Osteoblast (primary cell): ENCODE measurements at regions not wholly inside any gene's neighbourhood (a gene's known extent, or its start where the extent isn't known, plus 50 kb on each side); places are given as distances from the start of the nearest gene placed in this dataset.

ENCODE experiments used
- DNase-seq: peaks from one replicate; pipeline ENCODE4 v3.0.0; 2011; ENCODE audit warnings: low spot score, mixed read lengths; ENCODE audit not compliant: insufficient read length; ENCODE audit errors: missing footprints
- H2AFZ ChIP-seq: 2 replicates; pipeline ENCODE4 v1.6.0; 2011; ENCODE audit warnings: mild to moderate bottlenecking, low read length
- H3K27ac ChIP-seq: 2 replicates; pipeline ENCODE4 v1.5.1; 2011; ENCODE audit warnings: mild to moderate bottlenecking, low read depth, low read length, moderate library complexity
- H3K27me3 ChIP-seq: 2 replicates; pipeline ENCODE4 v1.6.0; 2012; ENCODE audit warnings: mild to moderate bottlenecking, control low read depth, inconsistent platforms, low read length, moderate library complexity; ENCODE audit not compliant: insufficient read depth
- H3K36me3 ChIP-seq: 2 replicates; pipeline ENCODE4 v1.5.1; 2011; ENCODE audit warnings: mild to moderate bottlenecking, low read length, control low read depth, moderate library complexity; ENCODE audit not compliant: insufficient read depth
- H3K4me1 ChIP-seq: 2 replicates; pipeline ENCODE4 v1.5.1; 2011; ENCODE audit warnings: mild to moderate bottlenecking, low read length, control low read depth, moderate library complexity; ENCODE audit not compliant: insufficient read depth
- H3K4me2 ChIP-seq: 2 replicates; pipeline ENCODE4 v1.6.0; 2011; ENCODE audit warnings: mild to moderate bottlenecking, low read length; ENCODE audit not compliant: insufficient read depth
- H3K4me3 ChIP-seq: fragments of 200-600 bp; sonication (generic); 3 replicates; pipeline ENCODE4 v1.5.1; 2012; ENCODE audit warnings: mild to moderate bottlenecking, low read length, inconsistent platforms; ENCODE audit not compliant: insufficient read depth
- H3K79me2 ChIP-seq: 2 replicates; pipeline ENCODE4 v1.6.0; 2012; ENCODE audit warnings: mild to moderate bottlenecking, low read length, control low read depth, inconsistent platforms; ENCODE audit not compliant: insufficient read depth
- H3K9me3 ChIP-seq: 2 replicates; pipeline ENCODE4 v1.5.1; 2011; ENCODE audit warnings: low read depth, low read length, control low read depth
- H4K20me1 ChIP-seq: 2 replicates; pipeline ENCODE4 v1.6.0; 2012; ENCODE audit warnings: mild to moderate bottlenecking, low read length, control low read depth; ENCODE audit not compliant: insufficient read depth
- TF ChIP-seq, protein P1 (sequence below): IDR thresholded peaks from 2 replicates; pipeline ENCODE4 v1.5.1; 2011; ENCODE audit warnings: mild to moderate bottlenecking, low read depth, low read length, moderate library complexity; ENCODE audit errors: extremely low read depth

DNA sequence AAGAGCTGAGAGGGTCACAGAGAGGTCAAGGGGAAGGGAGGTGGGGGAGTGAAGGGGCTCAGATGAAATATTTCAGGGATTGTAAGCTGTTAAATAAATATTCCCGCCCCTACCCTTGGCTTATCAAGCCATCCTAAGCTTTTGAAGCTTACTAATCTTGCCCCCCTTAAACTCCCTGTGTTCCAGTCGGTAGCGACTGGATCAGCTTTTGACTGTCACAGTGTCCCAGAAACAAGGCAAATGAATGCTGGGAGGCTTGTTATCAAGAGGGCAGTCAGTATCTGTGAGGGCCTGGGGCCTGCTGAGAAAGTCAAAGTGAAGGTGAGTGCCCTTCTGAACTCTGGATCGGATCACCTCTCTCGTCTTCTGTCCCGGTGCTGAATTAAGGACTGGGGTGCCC lies 128.1 kb downstream of the DACT1 start:
- Histone ChIP-seq H4K20me1 (no peaks in the 10 kb centered on the region), H3K27ac (no peak overlapping the region), H3K4me2 (no peak overlapping the region), H3K4me1 (no peaks in the 10 kb centered on the region), H2AFZ (no peak overlapping the region), H3K27me3 (no peaks in the 10 kb centered on the region), H3K79me2 (no peaks in the 10 kb centered on the region), H3K9me3 (no peaks in the 10 kb centered on the region), H3K36me3 (no peaks in the 10 kb centered on the region), H3K4me3 (no peak overlapping the region)
- no peak for DNase-seq
- TF ChIP-seq, protein P1, sequence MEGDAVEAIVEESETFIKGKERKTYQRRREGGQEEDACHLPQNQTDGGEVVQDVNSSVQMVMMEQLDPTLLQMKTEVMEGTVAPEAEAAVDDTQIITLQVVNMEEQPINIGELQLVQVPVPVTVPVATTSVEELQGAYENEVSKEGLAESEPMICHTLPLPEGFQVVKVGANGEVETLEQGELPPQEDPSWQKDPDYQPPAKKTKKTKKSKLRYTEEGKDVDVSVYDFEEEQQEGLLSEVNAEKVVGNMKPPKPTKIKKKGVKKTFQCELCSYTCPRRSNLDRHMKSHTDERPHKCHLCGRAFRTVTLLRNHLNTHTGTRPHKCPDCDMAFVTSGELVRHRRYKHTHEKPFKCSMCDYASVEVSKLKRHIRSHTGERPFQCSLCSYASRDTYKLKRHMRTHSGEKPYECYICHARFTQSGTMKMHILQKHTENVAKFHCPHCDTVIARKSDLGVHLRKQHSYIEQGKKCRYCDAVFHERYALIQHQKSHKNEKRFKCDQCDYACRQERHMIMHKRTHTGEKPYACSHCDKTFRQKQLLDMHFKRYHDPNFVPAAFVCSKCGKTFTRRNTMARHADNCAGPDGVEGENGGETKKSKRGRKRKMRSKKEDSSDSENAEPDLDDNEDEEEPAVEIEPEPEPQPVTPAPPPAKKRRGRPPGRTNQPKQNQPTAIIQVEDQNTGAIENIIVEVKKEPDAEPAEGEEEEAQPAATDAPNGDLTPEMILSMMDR: no peak

DNA sequence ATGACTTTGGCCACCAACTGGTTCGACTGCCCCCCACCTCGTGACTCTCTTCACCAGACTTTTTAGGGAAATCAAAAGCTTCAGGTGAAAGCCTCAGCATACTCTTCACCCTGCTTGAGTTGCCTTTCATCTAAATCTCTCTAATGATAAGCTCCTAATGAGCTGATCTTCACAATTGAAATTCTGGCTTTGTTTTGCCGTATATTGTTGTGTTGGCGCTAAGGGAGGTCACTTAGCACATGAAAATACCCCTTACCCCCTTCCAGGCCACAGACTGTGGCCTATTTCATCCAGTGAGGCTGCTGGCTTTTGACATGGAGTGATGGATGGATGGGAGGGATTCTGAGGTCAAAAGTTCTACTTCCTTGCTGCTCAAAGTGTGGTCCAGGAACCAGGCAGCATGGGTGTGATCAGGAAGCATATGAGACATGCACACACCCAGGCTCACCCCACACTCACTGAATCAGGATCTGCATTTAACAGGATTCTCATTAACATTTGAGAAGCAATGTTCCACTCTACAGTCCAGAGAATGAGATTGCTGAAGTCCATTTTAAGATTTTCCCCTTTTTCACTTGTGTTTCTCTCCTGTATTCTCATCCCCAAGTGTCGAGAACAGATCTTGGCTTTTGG lies 131.4 kb downstream of the DACT1 start:
- Histone ChIP-seq H3K36me3 (no peaks in the 10 kb centered on the region), H3K79me2 (no peaks in the 10 kb centered on the region), H3K4me3 (no peak overlapping the region), H3K27me3 (no peaks in the 10 kb centered on the region), H3K27ac (no peak overlapping the region), H2AFZ (no peak overlapping the region), H3K4me1 (no peaks in the 10 kb centered on the region), H4K20me1 (no peaks in the 10 kb centered on the region), H3K9me3 (no peaks in the 10 kb centered on the region), H3K4me2 (no peak overlapping the region)
- TF ChIP-seq, protein P1: no peak
- DNase-seq: no peak

DNA sequence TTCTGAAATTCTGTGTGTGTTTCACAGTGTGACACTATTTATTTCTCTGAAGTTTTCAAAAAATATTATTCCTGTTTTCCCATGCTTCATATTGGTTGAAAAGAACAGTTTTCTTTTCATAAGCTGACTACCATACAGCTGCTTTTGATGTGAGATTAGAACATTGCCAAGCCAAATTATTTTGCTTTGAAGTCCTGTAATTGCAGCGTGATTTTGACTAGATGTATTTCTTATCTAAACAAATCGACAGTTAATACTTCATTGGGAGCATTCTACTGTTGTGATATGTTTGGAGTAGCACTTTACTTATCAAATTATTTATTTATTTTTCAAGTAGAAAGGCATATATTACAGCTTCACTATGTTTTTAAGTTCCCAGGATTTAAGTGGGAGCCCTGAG lies 132.0 kb downstream of the DACT1 start:
- H4K20me1 ChIP-seq: no peaks in the 10 kb centered on the region
- TF ChIP-seq, protein P1: no peak

DNA sequence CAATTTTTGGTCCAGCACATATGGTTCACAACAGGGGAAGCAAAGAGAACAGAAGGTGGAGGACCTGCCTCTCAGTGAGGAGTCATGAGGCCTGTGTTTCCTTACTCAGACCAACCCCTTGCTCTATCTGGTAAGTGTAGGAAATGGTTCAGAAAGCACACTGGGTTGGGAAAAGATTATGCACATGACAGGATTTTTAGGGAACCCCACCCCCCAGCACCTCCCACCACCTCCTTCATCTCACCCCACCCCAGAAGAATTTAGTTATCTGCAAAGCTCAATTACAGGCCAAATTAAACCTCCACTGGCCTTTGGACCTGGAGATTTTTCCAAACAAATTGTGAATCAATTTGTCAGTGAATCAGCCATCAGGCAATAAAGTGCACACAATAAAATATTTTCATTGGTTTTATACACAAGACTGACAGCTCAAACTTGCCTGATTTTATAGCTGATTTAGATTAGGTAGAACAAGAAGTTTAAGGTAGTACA lies 132.8 kb downstream of the DACT1 start:
- TF ChIP-seq, protein P1: no peak
- H3K4me3 ChIP-seq: no peak overlapping the region
- no peaks in the 10 kb centered on the region for H4K20me1 ChIP-seq
- DNase-seq: peak; percentile 76
- no peaks in the 10 kb centered on the region for H3K9me3 ChIP-seq
- H3K27me3 ChIP-seq: no peaks in the 10 kb centered on the region
- H3K4me1 ChIP-seq: no peaks in the 10 kb centered on the region
- H3K27ac ChIP-seq: no peak overlapping the region
- no peaks in the 10 kb centered on the region for H3K36me3 ChIP-seq
- no peak overlapping the region for H3K4me2 ChIP-seq
- H2AFZ ChIP-seq: no peak overlapping the region
- H3K79me2 ChIP-seq: no peaks in the 10 kb centered on the region

More for the DNA sequence above, 132.0 kb downstream of the DACT1 start:
- Histone ChIP-seq H3K9me3 (no peaks in the 10 kb centered on the region), H3K79me2 (no peaks in the 10 kb centered on the region), H3K27me3 (no peaks in the 10 kb centered on the region), H3K36me3 (no peaks in the 10 kb centered on the region), H3K4me2 (no peak overlapping the region), H3K4me3 (no peak overlapping the region), H3K27ac (no peak overlapping the region), H2AFZ (no peak overlapping the region), H3K4me1 (no peaks in the 10 kb centered on the region)
- no peak for DNase-seq
